Activated naive CD4-positive, alpha-beta T cell treated with anti-CD3 and anti-CD28 coated beads, Interleukin-2, amount 50 U/mL, for 24 hours (primary cell): ENCODE measurements at regions not wholly inside any gene's neighbourhood (a gene's known extent, or its start where the extent isn't known, plus 50 kb on each side); places are given as distances from the start of the nearest gene placed in this dataset.

Experiments
- H3K27ac Mint-ChIP-seq: one replicate; pipeline ENCODE4 v1.8.0; 2021; ENCODE audit warnings: mild to moderate bottlenecking, mixed read lengths
- H3K27me3 Mint-ChIP-seq: one replicate; pipeline ENCODE4 v1.8.0; 2021; ENCODE audit warnings: mixed read lengths
- H3K36me3 Mint-ChIP-seq: one replicate; pipeline ENCODE4 v1.8.0; 2021; ENCODE audit warnings: mixed read lengths
- H3K4me1 Mint-ChIP-seq: one replicate; pipeline ENCODE4 v1.8.0; 2021; ENCODE audit warnings: mixed read lengths
- H3K4me3 Mint-ChIP-seq: one replicate; pipeline ENCODE4 v1.8.0; 2021; ENCODE audit warnings: mild to moderate bottlenecking, mixed read lengths
- H3K9me3 Mint-ChIP-seq: one replicate; pipeline ENCODE4 v1.8.0; 2021; ENCODE audit warnings: mixed read lengths

DNA sequence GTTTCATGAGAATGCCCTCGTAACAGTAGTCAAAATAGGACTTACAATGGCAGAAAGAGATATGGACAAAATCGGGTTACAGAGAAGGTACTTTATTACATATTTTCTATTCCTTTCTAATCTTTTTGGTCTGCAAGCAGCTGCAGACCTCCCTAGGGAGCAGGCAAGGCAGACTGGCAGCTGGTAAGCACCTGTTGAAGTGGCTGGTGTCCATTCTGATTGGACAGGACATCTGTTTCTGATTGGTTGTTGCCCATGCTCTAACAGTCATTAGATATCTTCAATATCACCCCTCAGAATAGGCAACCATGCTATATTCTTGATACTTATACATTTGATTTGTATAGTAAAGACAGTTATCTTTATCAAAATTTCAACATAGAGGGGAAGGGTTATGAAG is 606.3 kb downstream of the KCNJ2 start:
- Mint-ChIP-seq H3K36me3 (no peaks in the 10 kb centered on the region), H3K27me3 (no peaks in the 10 kb centered on the region), H3K4me1 (no peaks in the 10 kb centered on the region), H3K27ac (no peak overlapping the region), H3K9me3 (peaks cover 5% of the 10 kb centered on the region), H3K4me3 (no peak overlapping the region)

DNA sequence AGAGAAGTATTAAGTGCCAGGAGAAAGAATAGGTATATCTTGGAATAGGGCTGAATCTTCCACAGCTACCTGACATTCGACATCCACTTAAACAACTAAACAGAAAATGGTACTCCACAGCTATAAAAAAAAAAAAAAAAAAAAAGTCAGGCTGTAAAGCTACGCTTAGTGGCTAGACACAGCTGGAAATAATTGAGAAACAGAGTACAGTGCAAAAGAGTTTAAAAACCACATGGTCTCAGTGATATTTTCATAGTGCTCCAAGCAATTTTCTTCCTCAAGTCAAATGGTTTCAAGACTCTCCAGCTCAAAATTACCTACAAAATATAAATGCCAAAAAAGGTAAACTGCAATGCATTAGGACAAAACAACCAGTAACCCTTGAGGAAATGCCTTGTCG is 607.1 kb downstream of the KCNJ2 start:
- Mint-ChIP-seq H3K27ac (no peak overlapping the region), H3K4me3 (no peak overlapping the region), H3K27me3 (no peaks in the 10 kb centered on the region), H3K9me3 (peaks cover 5% of the 10 kb centered on the region), H3K36me3 (no peaks in the 10 kb centered on the region), H3K4me1 (no peaks in the 10 kb centered on the region)

DNA sequence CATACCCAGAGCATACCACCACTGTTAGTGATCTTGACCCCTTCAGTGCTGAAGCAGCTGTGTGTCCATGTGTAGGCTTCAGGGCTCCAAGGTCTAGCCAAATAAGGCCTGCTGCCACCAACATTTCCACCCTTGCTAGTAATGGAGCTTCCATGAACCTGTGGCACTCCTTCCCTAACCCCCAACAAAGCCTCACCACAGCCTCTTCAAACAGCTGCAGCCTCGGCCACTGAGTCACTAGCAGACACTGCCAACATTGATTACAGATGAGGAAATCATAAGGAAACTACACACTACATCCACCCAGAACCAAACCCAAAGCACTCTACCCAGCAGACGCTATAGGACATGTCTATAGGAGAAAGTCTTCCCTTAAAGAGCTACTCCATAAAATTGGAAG is 610.7 kb downstream of the KCNJ2 start:
- peaks cover 5% of the 10 kb centered on the region for H3K9me3 Mint-ChIP-seq
- H3K27me3 Mint-ChIP-seq = no peaks in the 10 kb centered on the region
- H3K4me3 Mint-ChIP-seq = no peak overlapping the region
- H3K36me3 Mint-ChIP-seq = no peaks in the 10 kb centered on the region
- no peaks in the 10 kb centered on the region for H3K4me1 Mint-ChIP-seq
- H3K27ac Mint-ChIP-seq = no peak overlapping the region

DNA sequence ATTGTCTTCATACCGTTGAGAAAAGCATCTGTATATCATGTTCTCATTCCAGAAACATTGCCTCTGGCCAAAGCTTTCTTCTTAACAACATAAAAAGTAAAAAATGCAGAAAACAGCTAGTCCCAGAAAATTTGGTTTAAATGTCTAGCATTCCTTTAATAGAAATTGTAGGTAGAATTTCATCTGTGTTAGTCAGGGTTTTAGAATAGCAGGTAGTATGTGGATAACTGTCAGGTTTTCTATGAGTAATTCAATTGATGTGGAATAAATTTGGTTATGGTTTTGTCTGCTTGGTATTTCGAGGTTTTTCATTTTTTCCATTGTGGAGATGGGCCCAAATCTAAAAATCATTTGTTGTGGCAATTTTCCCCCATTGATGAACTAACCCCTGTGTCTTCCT is 616.7 kb downstream of the KCNJ2 start:
- Mint-ChIP-seq H3K27me3 (no peaks in the 10 kb centered on the region), H3K9me3 (peaks cover 12% of the 10 kb centered on the region), H3K4me3 (no peak overlapping the region), H3K36me3 (no peaks in the 10 kb centered on the region), H3K27ac (no peak overlapping the region), H3K4me1 (no peaks in the 10 kb centered on the region)

DNA sequence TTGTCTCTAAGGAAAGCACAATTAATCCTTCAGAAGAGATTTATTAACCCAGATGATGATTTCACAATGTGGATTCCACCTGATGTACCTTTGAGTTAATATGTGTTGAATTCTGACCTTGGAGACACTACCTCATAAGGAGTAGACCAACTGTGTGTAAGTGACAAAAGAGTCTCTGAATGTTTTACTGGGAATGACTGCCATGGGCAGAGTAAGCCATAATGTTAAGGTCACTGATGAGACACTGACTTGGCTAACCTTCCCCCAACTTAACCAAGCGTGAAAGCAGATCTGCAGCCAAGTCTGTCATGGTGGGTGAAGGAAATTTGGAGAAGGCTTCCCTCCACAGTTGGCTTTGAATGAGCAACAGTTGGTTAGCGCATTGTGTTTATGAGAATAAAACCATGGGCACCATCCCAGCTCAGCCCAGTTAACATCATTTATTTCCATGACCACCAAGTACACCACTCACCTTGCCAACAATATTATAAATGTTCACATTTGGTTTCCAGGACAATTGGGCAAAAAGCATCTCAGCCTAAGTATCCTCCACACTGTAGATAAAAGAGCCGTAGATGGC is 618.5 kb downstream of the KCNJ2 start:
- H3K27me3 Mint-ChIP-seq = no peaks in the 10 kb centered on the region
- no peaks in the 10 kb centered on the region for H3K4me1 Mint-ChIP-seq
- no peaks in the 10 kb centered on the region for H3K36me3 Mint-ChIP-seq
- no peak overlapping the region for H3K4me3 Mint-ChIP-seq
- no peak overlapping the region for H3K27ac Mint-ChIP-seq
- peaks cover 12% of the 10 kb centered on the region for H3K9me3 Mint-ChIP-seq

DNA sequence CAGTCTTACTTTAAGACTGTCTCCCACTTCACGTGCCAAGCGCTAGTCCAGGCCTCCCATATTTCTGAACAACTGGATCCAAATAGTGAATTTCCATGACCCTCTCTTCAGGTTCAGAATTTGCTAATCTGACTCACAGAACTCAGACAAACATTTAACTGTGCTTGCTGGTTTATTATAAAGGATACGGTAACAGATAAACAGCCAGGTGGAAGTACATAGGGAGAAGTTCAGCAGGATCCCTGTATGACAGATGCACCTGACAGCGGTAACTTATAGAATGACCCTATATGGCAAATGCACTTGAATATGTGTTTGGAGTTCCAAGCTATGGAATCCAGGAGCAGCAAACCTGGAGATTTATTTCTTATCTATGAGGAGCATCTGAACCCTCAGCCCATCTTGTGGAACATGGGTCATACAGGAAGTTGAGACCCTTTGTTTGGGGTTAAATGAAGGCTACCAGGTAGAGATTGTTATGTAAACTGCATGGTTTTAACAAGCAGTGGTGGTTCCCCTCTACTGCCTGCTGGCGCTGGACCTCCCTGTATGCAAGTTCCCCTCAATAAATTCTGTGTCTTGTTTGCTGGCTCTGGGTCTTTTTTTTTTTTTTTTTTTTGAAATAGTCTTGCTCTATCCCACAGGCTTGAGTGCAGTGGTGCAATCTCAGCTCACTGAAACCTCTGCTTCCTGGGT is 622.6 kb downstream of the KCNJ2 start:
- no peaks in the 10 kb centered on the region for H3K4me1 Mint-ChIP-seq
- H3K9me3 Mint-ChIP-seq = peaks cover 12% of the 10 kb centered on the region
- H3K4me3 Mint-ChIP-seq = no peak overlapping the region
- H3K36me3 Mint-ChIP-seq = no peaks in the 10 kb centered on the region
- H3K27me3 Mint-ChIP-seq = no peaks in the 10 kb centered on the region
- no peak overlapping the region for H3K27ac Mint-ChIP-seq

DNA sequence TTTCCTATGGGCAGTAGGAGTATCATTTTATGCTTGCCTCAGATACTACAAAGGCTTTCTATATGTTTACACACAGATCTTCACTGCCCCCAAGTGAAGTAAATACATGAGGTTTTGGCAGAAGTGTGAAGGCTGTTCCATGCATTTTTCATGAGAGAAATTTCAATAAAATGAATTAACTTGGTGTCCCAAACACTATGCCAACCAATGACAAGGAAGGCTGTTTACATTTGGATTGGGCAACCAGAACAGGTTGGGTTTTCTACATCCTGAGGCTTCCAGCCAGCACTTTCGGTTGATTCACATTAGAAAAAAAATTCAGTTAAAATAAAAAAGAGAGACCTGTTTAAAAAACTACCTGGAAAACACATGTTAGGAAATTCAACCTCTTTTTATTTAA is 625.4 kb downstream of the KCNJ2 start:
- Mint-ChIP-seq H3K9me3 (peaks cover 13% of the 10 kb centered on the region), H3K4me3 (no peak overlapping the region), H3K27ac (no peak overlapping the region), H3K36me3 (no peaks in the 10 kb centered on the region), H3K27me3 (no peaks in the 10 kb centered on the region), H3K4me1 (no peaks in the 10 kb centered on the region)

DNA sequence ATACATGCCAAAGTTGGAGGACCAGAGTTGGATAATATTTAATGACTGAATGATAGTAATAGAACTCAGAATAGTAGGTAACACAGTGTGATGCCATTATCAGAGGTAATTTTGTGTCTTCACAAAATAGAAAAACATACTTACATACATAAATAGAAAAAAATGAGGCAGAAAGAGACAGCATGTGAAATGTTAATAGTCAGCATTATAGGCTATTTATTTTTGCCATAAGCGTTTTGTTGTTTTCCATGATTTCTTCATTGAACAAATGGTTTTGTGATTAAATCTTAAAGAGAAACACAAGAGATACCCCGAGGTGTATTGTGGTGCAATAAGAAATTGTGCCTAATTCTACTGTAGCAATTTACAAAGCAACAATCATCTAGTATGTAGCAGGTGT is 626.3 kb downstream of the KCNJ2 start:
- Mint-ChIP-seq H3K9me3 (peaks cover 4% of the 10 kb centered on the region), H3K36me3 (no peaks in the 10 kb centered on the region), H3K4me1 (no peaks in the 10 kb centered on the region), H3K4me3 (no peak overlapping the region), H3K27ac (no peak overlapping the region), H3K27me3 (no peaks in the 10 kb centered on the region)

DNA sequence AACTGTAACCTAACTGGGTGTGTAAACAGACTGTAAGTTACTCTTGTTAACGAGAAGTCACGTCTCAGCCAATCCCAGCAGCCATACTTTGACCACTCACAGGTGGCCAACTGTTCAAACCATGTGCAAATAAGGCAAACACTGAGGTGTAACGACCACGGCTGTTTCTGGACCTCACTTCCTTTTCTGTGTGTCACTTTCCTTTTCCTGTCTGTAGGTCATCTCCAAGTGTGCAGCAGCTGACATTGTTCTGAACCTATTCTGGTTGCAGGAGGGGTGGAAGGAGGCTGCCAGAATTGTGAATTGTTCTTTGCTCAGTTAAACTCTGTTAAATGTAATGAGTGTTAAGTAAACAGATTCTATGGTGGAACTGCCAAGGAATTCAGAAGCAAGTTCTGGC is 627.4 kb downstream of the KCNJ2 start:
- Mint-ChIP-seq H3K4me1 (no peaks in the 10 kb centered on the region), H3K36me3 (no peaks in the 10 kb centered on the region), H3K27ac (no peak overlapping the region), H3K4me3 (no peak overlapping the region), H3K9me3 (peaks cover 4% of the 10 kb centered on the region), H3K27me3 (no peaks in the 10 kb centered on the region)

DNA sequence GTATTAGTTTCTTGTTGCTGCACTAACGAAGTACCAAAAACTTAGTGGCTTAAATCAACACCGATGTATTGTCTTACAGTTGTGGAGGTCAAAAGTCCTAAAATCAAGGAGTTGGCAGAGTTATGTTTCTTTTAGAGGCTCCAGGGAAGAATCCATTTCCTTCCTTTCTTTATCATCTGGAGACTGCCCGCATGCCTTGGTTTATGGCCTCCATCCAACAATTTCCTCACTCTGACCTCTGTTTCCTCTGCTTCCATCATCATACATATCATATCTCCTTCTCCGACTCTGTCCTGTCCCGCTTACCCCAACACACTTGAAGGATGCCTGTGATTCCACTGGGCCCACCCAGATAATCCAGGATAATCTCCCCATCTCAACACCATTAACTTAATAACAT is 627.8 kb downstream of the KCNJ2 start:
- H3K4me3 Mint-ChIP-seq = no peak overlapping the region
- no peaks in the 10 kb centered on the region for H3K4me1 Mint-ChIP-seq
- H3K27me3 Mint-ChIP-seq = no peaks in the 10 kb centered on the region
- no peaks in the 10 kb centered on the region for H3K36me3 Mint-ChIP-seq
- H3K9me3 Mint-ChIP-seq = peaks cover 4% of the 10 kb centered on the region
- H3K27ac Mint-ChIP-seq = no peak overlapping the region

DNA sequence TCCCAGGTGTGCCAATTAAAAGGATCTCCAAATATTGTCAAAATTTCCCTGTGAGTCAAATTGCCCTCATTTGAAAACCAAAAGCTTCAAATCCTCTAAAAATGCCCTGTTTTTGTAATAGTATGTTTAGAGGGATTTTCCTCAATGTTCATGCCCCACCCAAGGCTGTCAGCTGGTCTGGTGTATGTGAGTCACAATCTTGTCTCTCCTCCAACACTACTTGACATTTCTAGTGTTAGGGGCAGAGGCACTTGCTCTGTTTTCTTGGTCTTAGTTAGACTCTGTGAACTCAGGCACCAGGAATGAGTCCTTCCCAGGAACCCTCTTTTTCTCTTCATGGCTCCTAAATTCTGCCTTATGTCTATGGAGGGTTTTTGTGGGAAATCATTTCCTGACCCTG is 634.8 kb downstream of the KCNJ2 start:
- H3K9me3 Mint-ChIP-seq = no peaks in the 10 kb centered on the region
- no peaks in the 10 kb centered on the region for H3K36me3 Mint-ChIP-seq
- no peak overlapping the region for H3K27ac Mint-ChIP-seq
- no peaks in the 10 kb centered on the region for H3K4me1 Mint-ChIP-seq
- no peak overlapping the region for H3K4me3 Mint-ChIP-seq
- H3K27me3 Mint-ChIP-seq = no peaks in the 10 kb centered on the region

DNA sequence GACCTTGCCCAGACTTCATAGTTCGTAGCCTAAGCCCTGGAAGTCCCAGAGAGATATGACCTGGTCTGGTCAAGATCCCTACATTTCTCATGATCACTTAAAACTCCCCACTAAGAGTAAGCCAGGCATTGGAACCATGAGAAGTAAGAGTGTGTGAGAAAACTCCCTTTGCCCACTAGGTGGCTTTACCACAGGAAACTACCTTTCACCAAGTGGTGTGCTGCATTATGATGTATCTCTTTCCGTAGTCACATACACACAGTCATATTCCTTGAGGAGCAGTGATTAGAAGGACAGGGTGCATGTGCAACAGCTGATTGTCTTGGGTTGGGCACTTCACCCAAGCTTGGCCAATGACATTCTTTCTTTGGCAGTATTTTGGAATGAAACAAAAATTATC is 639.3 kb downstream of the KCNJ2 start:
- H3K27me3 Mint-ChIP-seq = peaks cover 2% of the 10 kb centered on the region
- H3K4me3 Mint-ChIP-seq = no peak overlapping the region
- H3K36me3 Mint-ChIP-seq = no peaks in the 10 kb centered on the region
- H3K4me1 Mint-ChIP-seq = no peaks in the 10 kb centered on the region
- no peak overlapping the region for H3K27ac Mint-ChIP-seq
- peaks cover 8% of the 10 kb centered on the region for H3K9me3 Mint-ChIP-seq

DNA sequence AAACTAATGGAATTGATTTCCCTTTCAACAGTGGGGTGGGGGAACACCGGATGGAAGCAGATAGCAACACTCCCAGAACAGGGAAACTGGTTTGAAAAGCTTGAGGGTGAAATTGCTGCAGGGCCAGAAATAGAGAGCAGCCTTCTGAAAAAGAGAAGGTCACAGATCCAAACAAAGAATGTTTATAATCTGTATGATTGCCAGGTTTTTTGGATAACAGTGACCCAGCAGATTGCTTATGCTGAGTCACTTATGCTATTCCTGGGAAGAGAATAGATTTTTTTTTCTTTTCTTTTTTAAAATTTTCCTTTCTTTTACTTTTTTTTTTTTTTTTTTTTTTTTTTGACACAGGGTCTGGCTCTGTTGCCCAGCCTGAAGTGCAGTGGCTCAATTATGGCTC is 641.3 kb downstream of the KCNJ2 start:
- Mint-ChIP-seq H3K4me1 (no peaks in the 10 kb centered on the region), H3K27me3 (peaks cover 2% of the 10 kb centered on the region), H3K4me3 (no peak overlapping the region), H3K36me3 (no peaks in the 10 kb centered on the region), H3K9me3 (peaks cover 8% of the 10 kb centered on the region), H3K27ac (no peak overlapping the region)

DNA sequence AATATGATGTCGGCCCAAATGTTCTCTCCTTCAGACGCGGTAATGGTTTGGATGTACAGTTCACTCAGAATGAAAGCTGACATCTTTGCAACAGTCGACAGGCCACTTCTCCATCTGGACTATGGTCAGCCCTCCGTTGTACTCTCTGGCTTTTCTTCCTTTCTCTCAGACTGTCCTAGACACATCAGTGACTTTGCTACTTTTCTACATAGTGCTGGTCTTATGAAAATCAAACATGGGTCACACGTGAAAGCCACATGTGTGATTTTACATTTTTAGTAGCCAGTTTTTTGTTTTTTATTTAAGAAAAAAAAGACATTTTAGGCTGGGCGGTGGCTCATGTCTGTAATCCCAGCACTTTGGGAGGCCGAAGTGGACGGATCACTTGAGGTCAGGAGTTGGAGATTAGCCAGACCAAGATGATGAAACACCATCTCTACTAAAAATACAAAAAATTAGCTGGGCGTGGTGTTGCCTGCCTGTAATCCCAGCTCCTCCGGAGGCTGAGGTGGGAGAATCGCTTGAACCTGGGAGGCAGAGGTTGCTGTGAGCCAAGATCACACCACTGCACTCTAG is 644.1 kb downstream of the KCNJ2 start:
- Mint-ChIP-seq H3K27me3 (peaks cover 2% of the 10 kb centered on the region), H3K36me3 (no peaks in the 10 kb centered on the region), H3K27ac (no peak overlapping the region), H3K9me3 (peaks cover 8% of the 10 kb centered on the region), H3K4me3 (no peak overlapping the region), H3K4me1 (no peaks in the 10 kb centered on the region)

DNA sequence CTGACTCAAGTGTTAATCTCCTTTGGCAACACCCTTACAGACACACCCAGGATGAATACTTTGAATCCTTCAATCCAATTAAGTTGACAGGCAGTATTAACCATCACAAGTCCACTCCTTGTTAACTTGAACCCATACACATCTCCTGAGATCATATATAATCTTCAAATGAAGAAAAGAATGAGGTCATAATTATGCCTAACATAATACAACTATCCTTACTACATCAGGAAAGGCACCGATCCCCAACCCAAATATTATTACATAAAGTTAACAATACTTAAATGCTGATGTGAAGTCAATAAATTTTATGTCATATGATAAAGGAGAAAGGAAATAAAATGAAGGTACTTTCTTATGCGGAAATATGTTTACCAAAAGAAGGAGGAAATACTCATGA is 649.9 kb downstream of the KCNJ2 start:
- H3K27me3 Mint-ChIP-seq = no peaks in the 10 kb centered on the region
- H3K9me3 Mint-ChIP-seq = peaks cover 10% of the 10 kb centered on the region
- H3K27ac Mint-ChIP-seq = no peak overlapping the region
- H3K4me1 Mint-ChIP-seq = no peaks in the 10 kb centered on the region
- H3K4me3 Mint-ChIP-seq = no peak overlapping the region
- no peaks in the 10 kb centered on the region for H3K36me3 Mint-ChIP-seq

DNA sequence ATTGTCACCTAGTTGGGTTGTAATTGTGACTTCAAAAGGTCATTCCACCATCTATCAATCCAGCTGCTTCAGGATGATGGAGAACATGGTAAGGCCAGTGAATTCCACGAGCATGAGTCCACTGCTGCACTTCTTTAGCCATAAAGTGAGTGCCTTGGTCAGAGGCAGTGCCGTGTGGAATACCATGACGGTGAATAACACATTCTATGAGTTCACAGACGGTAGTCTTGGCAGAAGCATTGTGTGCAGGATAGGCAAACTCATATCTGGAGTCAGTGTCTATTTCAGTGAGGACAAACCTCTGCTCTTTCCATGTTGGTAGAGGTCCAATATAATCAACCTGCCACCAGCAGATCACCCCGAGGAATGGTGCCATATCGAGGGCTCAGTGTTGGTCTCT is 650.9 kb downstream of the KCNJ2 start:
- Mint-ChIP-seq H3K4me3 (no peak overlapping the region), H3K27me3 (no peaks in the 10 kb centered on the region), H3K36me3 (no peaks in the 10 kb centered on the region), H3K9me3 (peaks cover 10% of the 10 kb centered on the region), H3K27ac (no peak overlapping the region), H3K4me1 (no peaks in the 10 kb centered on the region)
